ENCODE measurements at regions not wholly inside any gene's neighbourhood (a gene's known extent, or its start where the extent isn't known, plus 50 kb on each side); places are given as distances from the start of the nearest gene placed in this dataset.

DNA sequence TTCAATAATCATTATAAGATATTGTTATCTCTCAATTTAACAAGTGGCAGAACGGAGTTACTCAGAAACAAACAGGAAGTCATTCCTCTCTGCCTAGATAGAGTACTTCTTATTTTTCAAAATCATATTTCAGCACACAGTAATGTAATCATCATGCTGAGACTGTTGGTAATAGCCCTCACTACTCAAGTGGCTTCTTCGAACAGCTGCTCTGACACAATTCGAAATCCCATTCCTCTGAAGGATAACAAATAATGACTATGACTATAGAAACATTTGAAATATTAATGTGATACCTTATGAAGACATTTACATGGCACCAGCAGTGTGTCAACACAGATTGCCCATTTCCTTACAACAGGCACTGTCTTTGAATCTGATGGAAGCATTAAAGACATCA, 1249.8 kb downstream of the NSUN3 start:
- no peak overlapping the region for H3K27ac ChIP-seq (ENCODE audit: low read depth in 1 of 2, low read length in 2 of 2)
- H3K27me3 ChIP-seq (ENCODE audit: control insufficient read depth in 2 of 2, insufficient read depth in 2 of 2, low read length in 2 of 2): no peaks in the 10 kb centered on the region
- H3K36me3 ChIP-seq (replicated peaks in 1 of 2; ENCODE audit: control insufficient read depth in 1 of 2, insufficient read depth in 2 of 2, low read length in 2 of 2): no peaks in the 10 kb centered on the region
- Mint-ChIP-seq H3K36me3 (no peaks in the 10 kb centered on the region), H3K9me3 (peaks cover 2 to 6% (median 3%) of the 10 kb centered on the region in 7 donors), H3K27me3 (ENCODE audit: low read depth in 3 of 3) (no peaks in the 10 kb centered on the region), H3K27ac (no peak overlapping the region), H3K4me3 (no peak overlapping the region), H3K4me1 (no peaks in the 10 kb centered on the region)
- no peaks in the 10 kb centered on the region for H4K20me1 ChIP-seq (ENCODE audit: insufficient read depth, low read length)
- peaks cover 7 to 15% of the 10 kb centered on the region in 2 donors for H3K9me3 ChIP-seq (replicated peaks in 1 of 2; ENCODE audit: control insufficient read depth in 1 of 2, insufficient read depth in 1 of 2, low read length in 2 of 2)
- H3K4me2 ChIP-seq (replicated peaks; ENCODE audit: extremely low read depth, low read length, poor library complexity, severe bottlenecking): no peak overlapping the region
- H2AFZ ChIP-seq (ENCODE audit: insufficient read depth, low read depth, low read length, poor library complexity, severe bottlenecking): no peak overlapping the region
- TF ChIP-seq, protein P1, sequence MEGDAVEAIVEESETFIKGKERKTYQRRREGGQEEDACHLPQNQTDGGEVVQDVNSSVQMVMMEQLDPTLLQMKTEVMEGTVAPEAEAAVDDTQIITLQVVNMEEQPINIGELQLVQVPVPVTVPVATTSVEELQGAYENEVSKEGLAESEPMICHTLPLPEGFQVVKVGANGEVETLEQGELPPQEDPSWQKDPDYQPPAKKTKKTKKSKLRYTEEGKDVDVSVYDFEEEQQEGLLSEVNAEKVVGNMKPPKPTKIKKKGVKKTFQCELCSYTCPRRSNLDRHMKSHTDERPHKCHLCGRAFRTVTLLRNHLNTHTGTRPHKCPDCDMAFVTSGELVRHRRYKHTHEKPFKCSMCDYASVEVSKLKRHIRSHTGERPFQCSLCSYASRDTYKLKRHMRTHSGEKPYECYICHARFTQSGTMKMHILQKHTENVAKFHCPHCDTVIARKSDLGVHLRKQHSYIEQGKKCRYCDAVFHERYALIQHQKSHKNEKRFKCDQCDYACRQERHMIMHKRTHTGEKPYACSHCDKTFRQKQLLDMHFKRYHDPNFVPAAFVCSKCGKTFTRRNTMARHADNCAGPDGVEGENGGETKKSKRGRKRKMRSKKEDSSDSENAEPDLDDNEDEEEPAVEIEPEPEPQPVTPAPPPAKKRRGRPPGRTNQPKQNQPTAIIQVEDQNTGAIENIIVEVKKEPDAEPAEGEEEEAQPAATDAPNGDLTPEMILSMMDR (IDR thresholded peaks at IDR 0.05): no peak
- H3K9ac ChIP-seq (ENCODE audit: insufficient read depth, low read length, poor library complexity, severe bottlenecking): no peak overlapping the region
- H3K4me3 ChIP-seq (replicated peaks in 1 of 3; ENCODE audit: low read depth in 2 of 3, low read length in 3 of 3): no peak overlapping the region
- no peaks in the 10 kb centered on the region for H3K4me1 ChIP-seq (ENCODE audit: control insufficient read depth in 1 of 2, insufficient read depth in 2 of 2, low read length in 2 of 2)
- intact Hi-C loops (cut with micrococcal nuclease): no loop called here
- no peak for DNase-seq
- H3K79me2 ChIP-seq (ENCODE audit: insufficient read depth, low read length): no peaks in the 10 kb centered on the region
- WGBS (ENCODE audit: insufficient coverage): no CpG with 5 or more reads among the region's 3 CpGs

DNA sequence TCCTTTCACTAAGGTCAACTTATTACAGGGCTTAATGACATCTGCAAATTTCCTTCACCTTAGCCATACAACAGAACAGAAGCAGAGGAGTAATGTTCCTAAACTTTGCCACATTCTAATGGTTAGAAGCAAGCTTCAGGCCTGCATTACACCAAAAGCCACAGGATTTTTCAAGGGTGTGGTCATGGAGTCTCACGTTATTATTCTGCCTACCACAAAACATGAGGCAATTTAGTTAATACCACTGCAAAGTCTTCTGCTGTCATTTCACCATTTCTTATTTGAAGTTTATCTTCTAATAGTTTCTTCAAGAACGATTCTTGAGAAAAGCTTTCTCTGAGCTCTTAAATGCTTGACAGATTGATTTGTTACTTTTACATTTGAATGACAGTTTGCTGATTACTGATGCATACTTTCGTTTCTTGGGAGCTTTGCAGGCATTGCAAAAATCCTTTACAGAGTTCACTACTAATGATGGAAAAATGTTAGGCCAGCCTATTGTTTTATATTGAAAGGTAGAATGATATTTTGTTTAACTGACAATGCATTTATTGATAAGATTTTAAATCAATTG, 1257.1 kb downstream of the NSUN3 start:
- no CpG with 5 or more reads among the region's 3 CpGs for WGBS (ENCODE audit: insufficient coverage)
- no peak overlapping the region for H2AFZ ChIP-seq (ENCODE audit: insufficient read depth, low read depth, low read length, poor library complexity, severe bottlenecking)
- Mint-ChIP-seq H3K4me1 (no peaks in the 10 kb centered on the region), H3K27me3 (ENCODE audit: low read depth in 3 of 3) (no peaks in the 10 kb centered on the region), H3K9me3 (peaks cover 0 to 7% (median 0%) of the 10 kb centered on the region in 7 donors), H3K4me3 (no peak overlapping the region), H3K27ac (no peak overlapping the region), H3K36me3 (no peaks in the 10 kb centered on the region)
- no peak overlapping the region for H3K4me3 ChIP-seq (replicated peaks in 1 of 3; ENCODE audit: low read depth in 2 of 3, low read length in 3 of 3)
- no peak overlapping the region for H3K27ac ChIP-seq (ENCODE audit: low read depth in 1 of 2, low read length in 2 of 2)
- no peaks in the 10 kb centered on the region for H3K79me2 ChIP-seq (ENCODE audit: insufficient read depth, low read length)
- H3K4me1 ChIP-seq (ENCODE audit: control insufficient read depth in 1 of 2, insufficient read depth in 2 of 2, low read length in 2 of 2): no peaks in the 10 kb centered on the region
- no peaks in the 10 kb centered on the region for H3K27me3 ChIP-seq (ENCODE audit: control insufficient read depth in 2 of 2, insufficient read depth in 2 of 2, low read length in 2 of 2)
- peaks cover 0 to 9% of the 10 kb centered on the region in 2 donors for H3K9me3 ChIP-seq (replicated peaks in 1 of 2; ENCODE audit: control insufficient read depth in 1 of 2, insufficient read depth in 1 of 2, low read length in 2 of 2)
- no peaks in the 10 kb centered on the region for H4K20me1 ChIP-seq (ENCODE audit: insufficient read depth, low read length)
- no peak overlapping the region for H3K4me2 ChIP-seq (replicated peaks; ENCODE audit: extremely low read depth, low read length, poor library complexity, severe bottlenecking)
- DNase-seq: no peak
- intact Hi-C loops (cut with micrococcal nuclease): no loop called here
- TF ChIP-seq, protein P1 (IDR thresholded peaks at IDR 0.05): no peak
- H3K9ac ChIP-seq (ENCODE audit: insufficient read depth, low read length, poor library complexity, severe bottlenecking): no peak overlapping the region
- no peaks in the 10 kb centered on the region for H3K36me3 ChIP-seq (replicated peaks in 1 of 2; ENCODE audit: control insufficient read depth in 1 of 2, insufficient read depth in 2 of 2, low read length in 2 of 2)

Data from CD14-positive monocyte (primary cell).